IPS DF 4.7 (cell line): ENCODE measurements at regions not wholly inside any gene's neighbourhood (a gene's known extent, or its start where the extent isn't known, plus 50 kb on each side); places are given as distances from the start of the nearest gene placed in this dataset.

Source experiments
- DNase-seq: peaks from one replicate; pipeline ENCODE4 v3.0.0-alpha.2; 2013; ENCODE audit warnings: low spot score; ENCODE audit errors: extremely low read depth

DNA sequence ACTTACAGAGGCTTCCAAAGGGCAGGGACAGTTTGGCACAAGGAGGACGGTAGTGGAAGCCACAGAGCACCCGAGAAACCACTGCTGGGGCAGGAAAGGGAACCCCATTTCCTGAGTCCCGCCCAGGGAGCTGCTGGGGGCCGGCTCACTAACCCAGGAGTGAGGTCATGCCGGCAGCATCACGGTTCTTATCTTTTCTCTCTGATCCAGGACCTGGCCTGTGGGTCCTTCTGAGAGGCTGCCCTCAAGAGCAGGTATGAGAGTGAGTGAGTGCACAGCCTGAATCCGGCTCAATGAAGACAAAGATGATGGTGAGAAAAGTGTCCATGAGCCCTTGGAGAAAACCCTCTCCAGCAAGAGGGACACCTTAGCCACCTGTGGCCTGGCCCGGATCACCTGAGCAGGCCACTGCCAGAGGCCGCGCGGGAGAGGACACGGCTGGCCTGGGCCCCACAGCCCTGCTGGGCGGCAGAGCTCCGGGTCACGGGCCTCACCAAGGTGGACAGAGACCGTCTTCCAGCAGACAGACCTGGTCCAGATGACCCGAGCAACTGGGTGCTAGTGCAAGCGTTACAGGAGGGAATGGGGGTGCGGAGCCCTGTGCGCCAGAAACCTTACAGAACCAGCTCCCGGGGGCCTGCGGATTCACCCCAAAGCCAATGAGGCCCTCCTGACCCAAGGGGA lies 94.9 kb downstream of the RIPK4 start:
- DNase-seq = no peak

DNA sequence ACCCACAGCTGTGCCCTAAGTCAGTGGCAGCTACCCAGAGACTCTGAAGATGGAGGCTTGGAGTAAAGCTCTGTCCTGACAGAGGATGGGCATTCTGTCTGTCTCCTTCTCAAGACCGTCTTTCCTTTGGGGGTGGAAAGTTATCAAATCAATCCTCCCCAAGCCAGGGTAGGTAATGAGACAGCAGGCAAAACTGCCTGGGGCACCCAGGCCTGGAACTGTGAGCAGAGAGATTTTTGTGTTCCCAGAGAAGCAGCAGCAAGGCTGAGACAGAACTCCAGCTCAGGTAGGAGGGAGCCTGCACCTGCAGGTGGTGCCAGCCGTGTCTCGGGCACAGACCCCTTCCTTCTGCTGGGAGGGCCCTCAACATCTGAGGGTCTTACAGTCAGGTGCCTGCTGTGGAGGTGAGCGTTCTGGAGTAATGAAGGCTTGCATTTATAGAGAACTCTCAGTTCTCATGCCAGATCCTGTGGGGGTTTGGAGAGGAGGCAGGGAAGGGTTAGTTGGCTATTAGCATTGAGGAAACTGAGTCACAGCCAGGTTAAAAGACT lies 95.6 kb downstream of the RIPK4 start:
- DNase-seq = no peak

DNA sequence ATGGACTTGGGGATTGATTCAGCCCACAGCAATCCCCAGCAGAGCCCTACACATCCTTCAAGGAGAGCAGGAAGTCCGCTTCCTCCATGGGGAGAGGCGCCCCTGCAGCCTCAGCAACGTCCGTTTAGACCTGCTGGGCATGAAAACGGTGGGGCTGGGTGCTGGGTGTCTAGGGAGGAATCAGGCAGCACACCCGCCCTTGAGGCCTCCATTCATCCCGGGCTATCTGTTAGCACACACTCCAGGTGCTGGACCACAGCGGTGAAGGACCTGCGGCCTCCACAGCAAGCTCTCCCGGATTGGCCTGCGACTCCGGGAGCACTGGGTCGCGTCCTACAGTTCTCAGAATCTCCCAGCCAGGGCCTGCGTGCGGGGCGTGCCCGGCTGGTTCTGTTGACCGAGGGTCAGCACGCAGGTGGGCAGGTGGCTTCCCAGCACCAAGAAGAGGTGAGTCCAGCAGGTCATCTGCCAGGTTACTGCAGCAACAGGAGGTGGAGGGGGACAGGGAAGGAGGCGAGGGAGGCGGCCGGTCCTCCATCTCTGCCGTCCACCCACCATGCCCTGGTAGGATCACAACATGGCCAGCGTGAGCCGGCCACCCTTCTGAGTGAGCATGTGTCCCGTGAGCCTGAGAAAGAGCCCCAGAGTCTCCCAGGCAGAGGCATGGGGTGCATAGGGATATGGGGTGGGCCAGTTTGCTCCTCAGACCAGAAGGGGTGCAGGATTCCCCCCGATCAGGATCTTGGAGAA lies 96.6 kb downstream of the RIPK4 start:
- DNase-seq = no peak

DNA sequence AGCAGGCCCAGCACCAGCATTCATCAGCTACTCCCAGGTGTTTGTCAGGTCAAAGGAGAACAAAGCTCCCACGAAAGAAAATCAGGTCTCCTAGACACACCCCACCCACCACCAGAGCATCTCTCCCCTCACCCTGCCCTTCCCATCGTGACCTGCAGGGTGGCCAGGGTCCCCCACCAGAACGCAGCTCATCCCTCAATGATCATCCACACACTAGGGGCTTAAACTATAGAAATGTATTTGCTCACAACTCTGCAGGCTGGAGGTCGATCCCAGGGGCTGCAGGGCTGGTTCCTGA lies 97.4 kb downstream of the RIPK4 start:
- no peak for DNase-seq

DNA sequence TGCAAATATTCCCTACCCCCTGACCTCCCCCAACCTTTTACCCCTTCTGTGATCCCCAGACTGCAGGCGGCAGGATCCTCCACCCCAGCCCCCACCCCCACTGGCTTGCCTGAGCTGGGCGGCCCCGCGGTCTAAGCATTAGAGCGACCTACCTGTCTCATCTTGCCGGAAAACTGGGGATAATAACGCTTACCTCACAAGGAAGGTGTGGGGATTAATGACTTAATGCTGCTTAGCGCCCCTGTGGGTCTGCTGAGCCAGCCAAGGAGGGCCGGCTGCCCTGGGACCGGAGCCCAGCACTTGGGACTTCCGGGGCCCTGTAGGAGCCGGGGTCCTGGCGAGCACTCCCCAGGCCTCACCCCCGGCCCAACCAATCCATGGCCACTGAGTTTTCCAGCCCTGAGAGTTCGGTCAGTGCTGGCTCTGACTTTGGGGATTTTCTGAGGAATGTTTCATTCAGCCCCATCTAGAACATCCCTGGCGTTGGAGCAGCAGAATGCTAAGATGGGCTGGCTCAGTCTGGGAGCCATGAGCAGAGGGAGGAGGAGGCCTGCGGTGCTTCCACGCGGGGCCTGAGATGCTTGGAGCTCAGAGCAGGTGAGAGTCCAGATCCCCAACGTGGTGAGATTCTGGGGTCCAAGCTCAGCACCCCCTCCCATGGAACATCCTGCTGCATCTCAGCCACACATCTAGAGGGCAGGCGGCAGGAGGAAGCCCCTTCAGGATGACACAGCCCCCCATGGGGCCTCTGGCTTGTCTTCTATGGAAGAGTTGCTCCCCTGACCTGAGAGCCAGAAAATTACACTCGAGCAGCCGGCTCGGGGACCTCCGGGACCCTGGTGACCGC lies 97.9 kb downstream of the RIPK4 start:
- no peak for DNase-seq

DNA sequence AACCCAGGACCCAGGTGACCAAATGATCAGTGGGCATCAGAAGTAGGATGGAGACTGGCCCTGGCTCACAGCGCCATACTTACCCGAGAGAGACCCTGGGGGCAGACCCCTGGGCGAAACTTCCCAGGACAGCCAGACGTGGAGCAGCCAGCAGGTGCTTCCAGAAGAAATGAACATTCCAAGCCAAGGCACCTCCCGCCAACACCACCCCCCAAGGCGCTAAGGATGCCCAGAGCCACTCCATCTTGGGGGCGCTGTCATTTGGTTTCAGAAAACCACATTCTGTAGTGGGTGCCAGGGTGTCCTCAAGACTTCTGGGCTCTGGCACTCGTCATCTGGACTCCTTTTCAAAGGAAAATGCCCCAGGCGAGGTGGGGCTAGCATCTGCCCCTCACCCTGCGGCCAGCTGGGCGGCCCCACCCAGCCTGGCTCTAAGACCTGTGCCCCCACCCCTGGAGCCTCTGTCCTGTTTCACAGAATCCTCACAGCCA lies 98.8 kb downstream of the RIPK4 start:
- no peak for DNase-seq

DNA sequence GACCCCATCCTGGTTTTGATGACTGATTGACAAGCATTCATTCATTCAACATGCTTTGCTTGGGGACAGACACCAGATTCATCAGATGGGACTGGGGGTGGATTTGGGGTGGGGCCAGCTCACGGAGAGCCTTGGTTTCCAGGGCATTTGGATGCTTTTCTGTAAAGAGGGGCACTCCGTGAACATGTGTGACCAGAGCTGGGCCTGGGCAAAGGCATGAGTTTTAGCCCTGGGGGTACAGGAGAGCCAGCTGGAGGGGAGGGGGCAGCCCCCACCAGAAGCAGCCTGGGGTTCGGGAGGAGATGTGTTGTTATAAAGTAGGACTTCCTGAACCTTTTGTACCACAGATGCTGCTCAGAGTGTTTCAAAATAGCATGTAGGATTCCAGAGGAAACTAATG lies 99.7 kb downstream of the RIPK4 start:
- DNase-seq = no peak

DNA sequence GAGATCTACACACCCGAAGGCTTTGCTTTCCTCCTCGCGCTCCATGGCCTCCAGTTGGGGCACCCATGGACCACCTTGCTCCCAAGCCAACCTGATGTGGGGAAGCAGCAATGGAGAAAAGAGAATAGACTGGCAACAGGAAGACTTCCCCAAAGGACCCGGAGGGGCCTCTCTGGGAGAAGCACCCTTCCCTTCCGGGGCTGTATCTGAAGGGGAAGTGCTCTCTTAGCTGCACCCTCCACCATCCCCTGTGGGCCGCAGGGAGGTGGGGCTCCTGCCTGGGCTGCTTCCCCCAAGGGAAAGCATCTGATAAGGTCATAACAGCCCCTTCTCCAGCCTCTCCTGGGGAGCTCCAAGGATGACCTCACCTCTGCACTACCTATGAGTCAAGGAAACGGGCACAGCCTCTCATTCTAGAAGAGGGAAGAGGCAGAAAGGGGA lies 100.2 kb downstream of the RIPK4 start:
- DNase-seq = no peak

DNA sequence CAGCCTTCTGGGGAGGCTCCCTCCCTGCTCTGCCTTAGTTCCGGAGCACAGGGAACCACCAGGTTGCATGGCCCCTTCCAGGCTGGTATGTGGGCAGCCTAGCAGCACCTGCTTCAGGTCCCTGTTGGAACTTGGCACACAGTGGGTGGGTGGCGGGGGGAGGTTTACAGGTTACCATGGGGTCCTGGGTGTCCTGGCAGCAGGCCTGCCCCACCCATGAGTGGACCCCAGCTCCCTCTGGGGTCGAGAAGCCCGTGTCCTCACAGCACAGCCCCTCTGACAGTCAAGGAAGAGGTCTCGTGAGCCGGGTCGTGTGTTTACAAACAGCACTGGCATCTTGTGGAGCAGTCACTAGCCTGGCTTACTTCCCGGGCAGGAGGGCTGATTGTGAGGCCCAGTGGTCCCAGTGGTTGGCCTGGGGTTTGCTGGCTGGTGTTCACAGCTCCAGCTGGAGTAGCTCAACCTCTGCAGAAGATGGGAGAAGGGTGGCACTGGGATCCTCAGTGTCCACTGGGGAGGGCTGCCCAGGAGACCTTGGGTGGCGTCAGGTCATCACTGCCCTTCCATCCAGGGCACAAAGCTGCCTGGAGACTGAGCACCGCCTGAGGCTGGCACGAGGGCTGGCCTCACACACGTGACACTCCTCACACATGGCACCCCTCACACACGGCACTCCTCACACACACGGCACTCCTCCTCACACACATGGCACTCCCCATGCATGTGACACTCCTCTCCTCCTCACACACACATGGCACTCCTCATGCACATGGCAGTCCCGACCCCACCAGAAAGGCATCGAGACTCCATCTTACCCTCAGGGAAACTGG lies 100.9 kb downstream of the RIPK4 start:
- DNase-seq = no peak

DNA sequence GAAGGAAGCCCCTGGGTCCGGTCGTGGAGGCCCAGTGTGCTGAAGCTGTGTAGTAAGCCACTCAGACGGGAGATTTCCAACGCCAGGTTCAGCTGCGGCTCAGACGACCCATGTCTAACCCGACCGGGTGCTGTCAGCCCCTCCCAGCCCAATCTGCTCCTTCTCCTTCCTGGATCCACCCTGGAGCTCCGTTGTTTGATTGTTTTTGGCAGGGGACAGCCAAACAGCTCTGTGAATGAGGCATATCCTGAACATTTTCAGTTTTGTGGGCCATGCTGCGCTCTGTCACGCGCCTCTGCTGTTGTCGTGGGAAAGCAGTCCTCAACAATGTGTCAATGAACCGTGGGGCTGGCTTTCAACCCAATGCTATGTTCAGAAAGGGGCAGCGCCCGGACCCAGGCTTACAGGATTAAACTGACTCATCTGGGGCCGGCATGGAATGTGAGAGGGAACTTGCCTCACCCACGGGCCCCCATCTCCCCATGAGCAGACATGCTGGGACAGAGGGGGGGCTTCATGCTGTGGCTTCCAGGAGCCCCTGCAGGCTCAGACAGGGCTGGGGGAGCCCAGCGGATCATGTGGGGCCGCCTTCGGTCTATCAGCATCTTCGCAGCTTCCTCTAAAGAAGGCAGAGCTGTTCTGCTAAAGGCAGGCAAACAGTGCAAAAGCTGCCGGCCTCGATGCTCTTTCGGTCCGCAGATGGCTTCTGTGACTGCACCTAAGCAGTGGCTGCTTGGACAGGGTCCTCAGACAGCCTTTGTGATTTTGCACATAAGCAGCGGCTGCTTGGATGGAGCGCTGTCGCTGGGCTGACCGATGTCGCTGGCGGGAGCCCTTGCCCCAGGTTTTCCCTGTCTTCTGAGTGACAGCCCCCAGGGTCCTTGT lies 101.7 kb downstream of the RIPK4 start:
- no peak for DNase-seq

DNA sequence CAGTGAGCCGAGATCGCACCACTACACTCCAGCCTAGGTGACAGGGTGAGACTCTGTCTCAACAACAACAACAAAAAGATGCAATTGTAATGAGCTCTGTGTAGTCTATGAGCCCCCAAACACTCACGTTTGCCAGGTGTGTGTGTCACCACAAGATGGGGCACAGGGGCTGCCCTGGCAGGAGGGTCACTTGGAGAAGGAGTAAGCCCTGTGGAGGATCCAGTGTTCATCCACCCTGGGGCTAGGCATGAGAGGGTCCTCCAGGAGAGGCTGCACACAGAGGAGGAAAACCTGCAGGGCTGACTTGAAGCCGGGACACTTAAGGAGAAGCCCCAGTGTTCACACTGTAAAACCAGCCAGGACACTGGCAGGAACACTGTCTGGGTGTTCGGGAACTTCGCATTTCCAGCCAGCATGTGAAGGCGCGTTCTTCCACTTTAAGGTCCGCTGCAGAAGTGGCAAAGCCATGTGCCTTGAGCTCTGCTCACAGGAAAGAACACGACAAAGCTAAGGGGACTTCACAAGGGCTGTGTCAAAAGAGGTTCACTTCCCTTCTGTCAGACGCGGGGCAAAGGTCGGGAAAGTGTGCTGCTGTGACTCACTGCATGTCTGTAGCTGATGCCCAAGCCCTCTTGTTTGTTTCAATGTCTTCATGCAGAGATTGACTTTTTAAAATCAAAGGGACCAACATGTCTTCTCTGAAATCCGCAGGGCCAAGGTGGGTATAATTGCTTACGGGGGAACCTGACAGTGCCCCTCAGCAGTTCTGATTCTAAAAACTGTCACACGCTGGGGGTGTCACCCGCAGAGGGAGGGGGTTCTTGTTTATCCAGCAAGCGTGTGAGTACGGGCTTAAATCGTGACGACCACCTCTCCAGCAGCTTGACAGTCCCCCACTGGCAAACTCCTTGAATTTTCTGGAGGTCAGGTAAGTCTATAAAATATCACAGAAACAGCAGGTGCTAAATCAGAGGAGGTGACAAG lies 102.8 kb downstream of the RIPK4 start:
- no peak for DNase-seq

DNA sequence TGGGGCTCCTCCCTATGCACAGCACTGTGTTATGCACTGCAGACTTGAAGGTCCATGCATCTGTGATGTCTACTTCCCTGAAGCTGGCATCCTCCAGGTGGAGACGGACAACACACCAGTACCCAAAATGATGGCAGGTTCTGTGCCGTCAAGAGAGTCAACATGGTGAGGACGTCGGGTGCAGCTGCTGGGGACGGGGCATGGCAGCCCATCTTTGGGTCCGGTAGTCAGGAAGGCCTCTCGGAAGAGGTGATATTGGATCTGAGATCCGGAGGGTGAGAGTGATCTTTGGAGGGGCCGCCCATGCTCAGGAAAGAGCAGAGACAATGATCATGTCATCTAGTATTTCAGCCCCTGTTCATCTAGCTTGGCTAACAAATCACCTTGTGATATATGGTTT lies 104.1 kb downstream of the RIPK4 start:
- DNase-seq = no peak

DNA sequence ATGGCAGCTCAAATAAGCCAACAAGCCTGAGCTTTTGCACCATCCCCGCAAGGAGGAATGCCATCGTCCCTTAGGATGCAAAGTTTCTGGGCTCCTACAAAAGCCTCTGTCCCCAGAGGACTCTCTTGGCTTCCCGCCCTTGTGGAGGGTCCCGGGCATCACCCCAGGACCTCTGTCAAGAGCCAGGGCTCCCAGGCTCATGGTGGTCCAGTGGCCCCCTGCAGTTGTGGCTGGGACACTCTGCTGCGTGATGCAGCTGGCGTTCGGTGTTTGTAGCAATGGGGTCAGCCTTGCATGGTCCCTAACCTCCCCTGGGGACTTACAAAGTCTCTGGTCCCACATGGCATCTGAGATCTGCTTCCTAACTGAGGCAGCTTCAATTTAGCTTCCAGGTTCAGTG lies 104.7 kb downstream of the RIPK4 start:
- DNase-seq = no peak

DNA sequence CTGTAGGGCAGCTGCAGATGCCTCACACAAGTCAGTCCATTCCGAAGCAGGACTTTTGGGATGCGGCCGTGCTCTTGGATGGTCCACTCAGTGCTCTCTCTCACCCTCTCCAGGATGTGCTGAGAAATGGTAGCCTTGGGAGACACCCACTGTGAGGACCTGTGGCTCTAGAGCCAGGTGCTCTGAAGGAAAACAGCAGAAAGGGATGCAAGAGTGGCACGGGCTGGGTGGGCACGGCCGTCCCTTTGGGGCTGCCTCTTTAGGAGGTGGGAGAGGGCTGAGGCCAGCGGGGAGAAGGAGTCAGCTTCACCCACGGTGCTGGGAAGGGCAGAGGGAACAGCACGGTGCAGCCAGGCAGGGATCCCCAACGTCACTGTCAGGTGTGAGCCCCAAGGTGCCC lies 106.1 kb downstream of the RIPK4 start:
- DNase-seq = no peak

DNA sequence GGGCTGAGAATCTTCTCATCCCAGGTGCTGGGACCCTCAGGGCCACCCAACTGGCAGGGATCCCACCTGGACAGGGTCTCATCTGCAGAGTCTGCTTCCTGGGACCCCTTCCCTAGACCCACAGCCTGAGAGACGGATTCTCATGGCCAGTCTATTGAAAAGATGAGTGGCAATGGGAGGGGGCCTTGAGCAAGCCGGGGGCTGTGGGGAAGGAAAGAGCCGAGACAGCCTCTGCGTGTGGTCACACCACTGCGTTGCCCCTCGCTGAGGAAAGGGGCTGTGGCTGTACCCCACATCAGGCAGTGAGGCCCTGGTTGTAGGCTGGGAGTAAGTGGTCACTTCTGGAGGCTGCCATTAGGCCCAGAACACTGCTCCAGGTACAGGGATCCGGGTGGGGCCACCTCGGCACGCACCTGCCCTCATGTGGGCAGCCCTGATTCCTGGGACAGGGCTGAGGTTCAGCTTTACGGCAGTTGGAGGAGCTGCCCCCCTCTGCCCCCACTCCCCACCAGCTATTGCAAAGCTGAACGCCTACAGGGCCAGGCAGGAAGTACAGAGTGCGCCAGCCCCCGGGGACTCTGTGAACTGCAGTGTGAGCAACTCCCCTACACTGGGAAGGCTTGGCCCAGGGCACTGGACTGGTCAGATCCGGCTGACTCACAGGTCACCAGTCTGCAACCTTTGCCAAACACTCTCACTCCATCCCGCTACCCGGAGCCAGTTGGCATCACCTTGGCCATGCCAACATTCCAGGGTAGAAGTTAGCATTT lies 106.9 kb downstream of the RIPK4 start:
- no peak for DNase-seq

DNA sequence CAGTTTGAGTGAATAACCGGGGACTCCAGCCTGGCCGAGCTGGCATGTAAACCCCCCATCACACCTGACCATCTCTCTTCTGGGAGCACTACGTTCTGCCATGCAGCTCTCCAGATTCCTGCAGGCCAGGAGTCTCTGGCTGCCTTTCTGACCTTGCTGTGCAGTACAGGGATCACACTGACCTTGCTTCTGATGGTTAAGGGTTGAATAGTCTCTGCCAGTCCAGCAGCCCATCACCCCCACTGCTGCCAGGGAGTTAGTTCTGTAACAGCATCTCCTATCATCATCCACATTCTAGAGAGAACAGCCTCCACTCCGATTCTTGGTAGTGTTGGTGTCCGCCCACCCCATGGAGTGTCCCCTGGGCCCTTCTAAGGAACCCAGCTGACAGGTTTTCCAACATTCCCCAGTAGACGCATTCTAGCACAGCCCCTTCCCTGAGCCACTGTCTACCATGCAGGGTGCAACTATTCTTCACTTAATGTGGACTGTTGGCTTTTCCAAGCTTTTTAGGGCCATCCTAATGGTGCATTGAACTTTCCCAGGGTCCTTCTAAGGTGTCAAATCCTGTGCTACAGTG lies 109.8 kb downstream of the RIPK4 start:
- no peak for DNase-seq

DNA sequence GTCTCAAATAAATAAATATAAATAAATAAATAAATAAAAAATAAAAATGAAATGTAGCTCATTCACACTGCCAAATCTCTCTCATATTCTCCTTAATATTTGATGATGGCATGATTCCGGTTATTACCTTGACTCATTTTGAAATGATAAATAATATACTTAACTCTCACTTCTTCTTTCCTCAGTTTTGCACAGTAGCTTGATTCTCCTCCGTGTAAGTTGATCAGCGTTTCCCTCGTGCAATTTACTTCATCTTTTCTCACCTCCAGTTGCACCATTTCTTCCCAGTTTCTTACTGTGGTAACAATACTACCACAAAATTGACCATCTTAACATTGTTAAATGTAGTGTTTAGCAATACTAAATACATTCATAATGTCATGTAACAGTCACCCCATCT lies 111.6 kb downstream of the RIPK4 start:
- DNase-seq = no peak
